Muscle of leg (tissue), 3 donors: ENCODE measurements at regions not wholly inside any gene's neighbourhood (a gene's known extent, or its start where the extent isn't known, plus 50 kb on each side); places are given as distances from the start of the nearest gene placed in this dataset.

Experiments
- DNase-seq: peaks from one replicate; pipeline ENCODE4 v3.0.0; 2013
- H3K27ac ChIP-seq: one replicate; pipeline ENCODE4 v1.5.1; 2013; ENCODE audit warnings: mild to moderate bottlenecking, low read length, control low read depth
- H3K27me3 ChIP-seq: one replicate; pipeline ENCODE4 v1.6.1; 2013; ENCODE audit warnings: low read length; ENCODE audit not compliant: control insufficient read depth, insufficient read depth
- H3K36me3 ChIP-seq: one replicate; pipeline ENCODE4 v1.6.1; 2013; ENCODE audit warnings: low read length; ENCODE audit not compliant: control insufficient read depth, insufficient read depth
- H3K4me1 ChIP-seq: one replicate; pipeline ENCODE4 v1.6.1; 2013; ENCODE audit warnings: low read length; ENCODE audit not compliant: control insufficient read depth, insufficient read depth
- H3K4me3 ChIP-seq: one replicate; pipeline ENCODE4 v1.5.1; 2013; ENCODE audit warnings: low read length, control low read depth
- H3K9me3 ChIP-seq: replicated peaks from 2 replicates; pipeline ENCODE4 v1.6.1; 2013; ENCODE audit warnings: low read depth, low read length; ENCODE audit not compliant: control insufficient read depth
- WGBS: methylation state at CpG from one replicate; pipeline ENCODE4 v1.1.5; 2013; ENCODE audit warnings: missing lambda C conversion rate; ENCODE audit not compliant: insufficient coverage; 5-methylcytosine and 5-hydroxymethylcytosine counted together

- Histone ChIP-seq H3K36me3 (no peaks in the 10 kb centered on the region), H3K4me1 (peaks cover 3% of the 10 kb centered on the region), H3K27ac (no peak overlapping the region), H3K4me3 (no peak overlapping the region), H3K9me3 (no peaks in the 10 kb centered on the region), H3K27me3 (no peaks in the 10 kb centered on the region)
- WGBS = no CpG with 5 or more reads among the region's 2 CpGs
- DNase-seq = no peak
These were observed 357.8 kb downstream of the BMPER start for GRCh38 chr7:34263168-34263567.

GRCh38 chr7:34269084-34269483 lies 363.7 kb downstream of the BMPER start:
- no peaks in the 10 kb centered on the region for H3K9me3 ChIP-seq
- H3K4me1 ChIP-seq = no peaks in the 10 kb centered on the region
- H3K27ac ChIP-seq = no peak overlapping the region
- H3K27me3 ChIP-seq = no peaks in the 10 kb centered on the region
- no CpG with 5 or more reads among the region's 2 CpGs for WGBS
- no peak for DNase-seq
- H3K4me3 ChIP-seq = no peak overlapping the region
- H3K36me3 ChIP-seq = no peaks in the 10 kb centered on the region

GRCh38 chr7:34275624-34276023 lies 370.3 kb downstream of the BMPER start:
- no peak overlapping the region for H3K4me3 ChIP-seq
- no peaks in the 10 kb centered on the region for H3K36me3 ChIP-seq
- no peaks in the 10 kb centered on the region for H3K4me1 ChIP-seq
- H3K9me3 ChIP-seq = no peaks in the 10 kb centered on the region
- H3K27ac ChIP-seq = no peak overlapping the region
- no peaks in the 10 kb centered on the region for H3K27me3 ChIP-seq
- no peak for DNase-seq

- Histone ChIP-seq H3K9me3 (peaks cover 4% of the 10 kb centered on the region), H3K4me1 (no peaks in the 10 kb centered on the region), H3K27me3 (no peaks in the 10 kb centered on the region), H3K36me3 (no peaks in the 10 kb centered on the region), H3K4me3 (no peak overlapping the region), H3K27ac (no peak overlapping the region)
- WGBS = 67% methylated on average over 1 of the region's 7 CpGs
- no peak for DNase-seq
These were observed 371.9 kb downstream of the BMPER start for GRCh38 chr7:34277016-34277802.

- H3K9me3 ChIP-seq = peaks cover 5% of the 10 kb centered on the region
- 92% methylated on average over 2 of the region's 4 CpGs for WGBS
These were observed 372.5 kb downstream of the BMPER start for GRCh38 chr7:34277803-34278199.

GRCh38 chr7:34281260-34281659 lies 375.9 kb downstream of the BMPER start:
- no peak overlapping the region for H3K4me3 ChIP-seq
- no peaks in the 10 kb centered on the region for H3K36me3 ChIP-seq
- no CpG with 5 or more reads among the region's 1 CpG for WGBS
- H3K27me3 ChIP-seq = no peaks in the 10 kb centered on the region
- peaks cover 5% of the 10 kb centered on the region for H3K9me3 ChIP-seq
- no peak overlapping the region for H3K27ac ChIP-seq
- no peak for DNase-seq
- no peaks in the 10 kb centered on the region for H3K4me1 ChIP-seq

More at GRCh38 chr7:34277803-34278199, 372.5 kb downstream of the BMPER start:
- Histone ChIP-seq H3K36me3 (no peaks in the 10 kb centered on the region), H3K4me3 (no peak overlapping the region), H3K27me3 (no peaks in the 10 kb centered on the region), H3K4me1 (no peaks in the 10 kb centered on the region), H3K27ac (no peak overlapping the region)
- no peak for DNase-seq

GRCh38 chr7:34282271-34282670 lies 375.7 kb upstream of the NPSR1 start:
- peaks cover 5% of the 10 kb centered on the region for H3K9me3 ChIP-seq
- no CpG with 5 or more reads among the region's 1 CpG for WGBS
- H3K36me3 ChIP-seq = no peaks in the 10 kb centered on the region
- no peak overlapping the region for H3K4me3 ChIP-seq
- H3K27me3 ChIP-seq = no peaks in the 10 kb centered on the region
- no peaks in the 10 kb centered on the region for H3K4me1 ChIP-seq
- no peak overlapping the region for H3K27ac ChIP-seq
- DNase-seq = no peak

- no peak for DNase-seq
- no CpG with 5 or more reads among the region's 1 CpG for WGBS
- Histone ChIP-seq H3K4me3 (no peak overlapping the region), H3K27ac (no peak overlapping the region), H3K9me3 (no peaks in the 10 kb centered on the region), H3K4me1 (no peaks in the 10 kb centered on the region), H3K36me3 (no peaks in the 10 kb centered on the region), H3K27me3 (no peaks in the 10 kb centered on the region)
These were observed 361.4 kb upstream of the NPSR1 start for GRCh38 chr7:34296663-34297062.

GRCh38 chr7:34298492-34299013 lies 359.5 kb upstream of the NPSR1 start:
- DNase-seq = no peak
- H3K27me3 ChIP-seq = no peaks in the 10 kb centered on the region
- no peak overlapping the region for H3K4me3 ChIP-seq
- 67% methylated on average over 1 of the region's 4 CpGs for WGBS
- H3K27ac ChIP-seq = no peak overlapping the region
- no peaks in the 10 kb centered on the region for H3K4me1 ChIP-seq
- no peaks in the 10 kb centered on the region for H3K9me3 ChIP-seq
- no peaks in the 10 kb centered on the region for H3K36me3 ChIP-seq

GRCh38 chr7:34299066-34299465 lies 359.0 kb upstream of the NPSR1 start:
- WGBS = 80% methylated on average over 1 of the region's 4 CpGs
- Histone ChIP-seq H3K4me3 (no peak overlapping the region), H3K27me3 (no peaks in the 10 kb centered on the region), H3K9me3 (no peaks in the 10 kb centered on the region), H3K36me3 (no peaks in the 10 kb centered on the region), H3K4me1 (no peaks in the 10 kb centered on the region), H3K27ac (no peak overlapping the region)
- no peak for DNase-seq
